SK-N-SH (cell line): ENCODE measurements at regions not wholly inside any gene's neighbourhood (a gene's known extent, or its start where the extent isn't known, plus 50 kb on each side); places are given as distances from the start of the nearest gene placed in this dataset.

ENCODE experiments used
- CHD2 ChIP-seq: fragments of 150-350 bp; IDR thresholded peaks from 2 replicates; pipeline ENCODE4 v1.6.1; 2018; ENCODE audit warnings: low read length; ENCODE audit not compliant: partially characterized antibody
- CTCF ChIP-seq: fragments of 200-600 bp; sonication (generic); IDR thresholded peaks from 2 replicates; pipeline ENCODE4 v1.6.1; 2017; ENCODE audit warnings: antibody characterized with exemption, mild to moderate bottlenecking, moderate library complexity
- ELF1 ChIP-seq: IDR thresholded peaks from 2 replicates; pipeline ENCODE4 v1.4.0; 2012
- EP300 ChIP-seq, 2 experiments: IDR thresholded peaks; 2 replicates each; pipeline versions ENCODE4 v1.4.0 to v1.6.1; 2012; ENCODE audit warnings: borderline replicate concordance in 1 of 2, low read depth in 1 of 2, low read length in 1 of 2
- EZH2phosphoT487 ChIP-seq: fragments of 200-600 bp; sonication (generic); IDR thresholded peaks from 2 replicates; pipeline ENCODE4 v1.6.1; 2017; ENCODE audit warnings: low read depth, mixed run types, mild to moderate bottlenecking, antibody characterized with exemption, moderate library complexity, borderline replicate concordance
- GABPA ChIP-seq: IDR thresholded peaks from 2 replicates; pipeline ENCODE4 v1.4.0; 2012; ENCODE audit warnings: low read depth, mild to moderate bottlenecking
- MXI1 ChIP-seq: IDR thresholded peaks from 2 replicates; pipeline ENCODE4 v1.6.1; 2012; ENCODE audit warnings: mild to moderate bottlenecking, low read depth, low read length, improper control_type of control experiment
- RAD21 ChIP-seq: IDR thresholded peaks from 2 replicates; pipeline ENCODE4 v1.6.1; 2012; ENCODE audit warnings: mild to moderate bottlenecking, low read length
- REST ChIP-seq: IDR thresholded peaks from 2 replicates; pipeline ENCODE4 v1.6.1; 2012; ENCODE audit warnings: mild to moderate bottlenecking, low read depth, low read length, moderate library complexity
- SMC3 ChIP-seq: IDR thresholded peaks from 2 replicates; pipeline ENCODE4 v1.6.1; 2012; ENCODE audit warnings: low read depth, low read length, improper control_type of control experiment
- YY1 ChIP-seq: IDR thresholded peaks from 2 replicates; pipeline ENCODE4 v1.4.0; 2012; ENCODE audit warnings: low read depth, mild to moderate bottlenecking

- TF ChIP-seq CHD2 (no peak), CTCF (no peak), EZH2phosphoT487 (no peak), GABPA (no peak), RAD21 (no peak), REST (no peak), SMC3 (no peak), YY1 (no peak), MXI1 (no peak), EP300 (IDR thresholded peaks at IDR 0.05; ENCODE audit: borderline replicate concordance in 1 of 2, low read depth in 1 of 2, low read length in 1 of 2) (no peak), ELF1 (no peak)
Measured at GRCh38 chr10:22158426-22158825, 59.4 kb downstream of the EBLN1 start.
